C4-2B (cell line): ENCODE measurements at regions not wholly inside any gene's neighbourhood (a gene's known extent, or its start where the extent isn't known, plus 50 kb on each side); places are given as distances from the start of the nearest gene placed in this dataset.

Source experiments
- H3K27ac ChIP-seq: fragments of 450-650 bp; 2 replicates; pipeline ENCODE4 v1.5.1; 2017
- ZFX ChIP-seq: fragments of 450-650 bp; IDR thresholded peaks from 2 replicates; pipeline ENCODE4 v1.6.1; 2017
- TF ChIP-seq, protein P1 (sequence below): fragments of 450-650 bp; conservative IDR thresholded peaks from 2 replicates; pipeline ENCODE4 v1.5.1; 2017; ENCODE audit warnings: mild to moderate bottlenecking

DNA sequence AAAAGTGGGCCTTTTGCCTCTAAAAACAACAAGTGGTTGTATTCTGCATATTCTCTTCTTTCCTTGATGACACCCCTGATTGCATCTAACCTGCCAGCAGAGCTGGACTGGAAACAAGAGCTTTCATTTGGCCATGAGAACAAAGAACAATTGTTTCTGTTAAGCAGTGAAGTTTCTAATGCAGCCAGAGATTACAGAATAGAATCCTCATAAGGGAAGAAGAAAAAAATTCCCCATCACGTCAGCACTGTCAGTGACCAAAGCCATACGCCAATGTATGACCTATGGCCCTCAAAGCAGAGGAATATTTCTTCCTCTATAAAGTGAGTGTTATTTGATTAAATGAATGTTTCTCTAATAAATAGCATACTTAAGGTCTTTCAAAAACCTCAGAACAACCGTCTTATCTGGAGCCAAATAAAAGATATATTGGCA lies 529.1 kb upstream of the INTU start:
- no peak for TF ChIP-seq ZFX
- TF ChIP-seq, protein P1, sequence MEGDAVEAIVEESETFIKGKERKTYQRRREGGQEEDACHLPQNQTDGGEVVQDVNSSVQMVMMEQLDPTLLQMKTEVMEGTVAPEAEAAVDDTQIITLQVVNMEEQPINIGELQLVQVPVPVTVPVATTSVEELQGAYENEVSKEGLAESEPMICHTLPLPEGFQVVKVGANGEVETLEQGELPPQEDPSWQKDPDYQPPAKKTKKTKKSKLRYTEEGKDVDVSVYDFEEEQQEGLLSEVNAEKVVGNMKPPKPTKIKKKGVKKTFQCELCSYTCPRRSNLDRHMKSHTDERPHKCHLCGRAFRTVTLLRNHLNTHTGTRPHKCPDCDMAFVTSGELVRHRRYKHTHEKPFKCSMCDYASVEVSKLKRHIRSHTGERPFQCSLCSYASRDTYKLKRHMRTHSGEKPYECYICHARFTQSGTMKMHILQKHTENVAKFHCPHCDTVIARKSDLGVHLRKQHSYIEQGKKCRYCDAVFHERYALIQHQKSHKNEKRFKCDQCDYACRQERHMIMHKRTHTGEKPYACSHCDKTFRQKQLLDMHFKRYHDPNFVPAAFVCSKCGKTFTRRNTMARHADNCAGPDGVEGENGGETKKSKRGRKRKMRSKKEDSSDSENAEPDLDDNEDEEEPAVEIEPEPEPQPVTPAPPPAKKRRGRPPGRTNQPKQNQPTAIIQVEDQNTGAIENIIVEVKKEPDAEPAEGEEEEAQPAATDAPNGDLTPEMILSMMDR, result no peak
- no peak overlapping the region for H3K27ac ChIP-seq

GRCh38 chr4:127113844-127114362 lies 518.9 kb upstream of the INTU start:
- no peak overlapping the region for H3K27ac ChIP-seq
- TF ChIP-seq, protein P1, result no peak
- TF ChIP-seq ZFX, result no peak

DNA sequence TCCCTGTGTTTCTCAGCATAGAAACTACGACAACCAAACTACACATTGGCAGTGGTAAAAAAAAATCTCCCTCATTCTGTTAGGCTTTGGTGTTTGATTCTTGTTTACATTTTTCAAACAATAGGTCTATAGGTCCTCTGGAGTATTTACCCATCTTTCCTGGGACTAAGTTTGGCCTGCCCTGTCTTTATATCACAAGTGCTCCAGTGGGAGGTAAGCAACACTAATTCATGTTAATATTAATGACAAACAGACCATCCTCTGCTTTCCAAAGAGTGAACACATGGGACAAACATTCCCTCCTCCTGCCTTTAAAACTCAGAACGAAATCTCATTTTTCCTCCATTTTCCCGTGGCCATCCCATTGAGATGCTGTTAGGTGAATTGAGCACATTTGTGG lies 514.1 kb upstream of the INTU start:
- TF ChIP-seq ZFX, result no peak
- TF ChIP-seq, protein P1, result no peak
- no peak overlapping the region for H3K27ac ChIP-seq

DNA sequence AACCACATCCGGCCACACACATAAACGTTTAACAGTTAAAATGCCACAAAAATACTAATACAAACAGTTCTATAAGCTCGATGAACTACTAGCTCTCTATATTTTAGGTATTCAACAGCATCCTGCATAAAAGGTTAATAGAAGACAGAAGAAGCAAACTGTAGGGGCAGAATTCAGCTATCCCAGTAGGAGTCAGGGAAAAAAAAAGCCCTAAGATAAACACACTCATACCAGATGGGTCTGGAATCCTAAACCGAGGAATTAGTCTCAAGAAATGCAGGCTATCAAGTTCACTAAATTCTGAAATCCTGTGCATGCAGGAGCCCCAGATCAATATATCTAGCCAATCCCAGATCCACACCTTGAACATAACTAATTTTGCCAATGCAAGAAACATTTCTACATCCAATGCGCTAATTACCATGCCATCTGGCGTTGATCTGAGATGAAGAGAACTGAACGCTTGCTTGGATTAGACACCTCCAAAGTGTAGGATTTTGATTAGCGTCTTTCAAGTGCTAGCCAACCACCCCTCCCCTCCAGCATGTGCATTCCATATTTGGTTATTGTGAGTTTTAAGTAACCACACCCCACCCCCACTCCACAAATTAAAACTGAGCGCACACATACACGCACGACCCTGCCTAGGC lies 512.2 kb upstream of the INTU start:
- no peak overlapping the region for H3K27ac ChIP-seq

DNA sequence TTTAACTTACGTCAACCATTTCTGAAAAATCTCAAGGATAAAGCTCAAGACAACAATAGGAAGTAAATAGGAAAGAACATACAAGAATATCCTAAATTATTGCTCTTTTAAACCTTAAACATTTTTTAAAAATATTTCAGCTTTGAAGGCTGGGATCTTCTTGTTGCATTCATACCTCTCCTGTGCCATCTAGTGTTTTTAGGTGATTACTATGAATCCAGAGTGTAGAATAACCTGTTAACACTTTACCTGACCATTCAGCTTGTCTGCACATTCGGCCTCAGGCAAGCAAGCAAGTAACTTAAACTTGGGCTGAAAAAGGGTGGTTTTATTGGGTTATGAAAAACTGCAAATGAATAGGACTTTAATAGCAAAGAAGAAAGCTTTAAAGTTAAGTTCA lies 507.8 kb upstream of the INTU start:
- H3K27ac ChIP-seq, result no peak overlapping the region
- TF ChIP-seq, protein P1, result peak; percentile 42
- TF ChIP-seq ZFX, result no peak

More for the DNA sequence above, 512.2 kb upstream of the INTU start:
- TF ChIP-seq, protein P1, result no peak
- TF ChIP-seq ZFX, result no peak

DNA sequence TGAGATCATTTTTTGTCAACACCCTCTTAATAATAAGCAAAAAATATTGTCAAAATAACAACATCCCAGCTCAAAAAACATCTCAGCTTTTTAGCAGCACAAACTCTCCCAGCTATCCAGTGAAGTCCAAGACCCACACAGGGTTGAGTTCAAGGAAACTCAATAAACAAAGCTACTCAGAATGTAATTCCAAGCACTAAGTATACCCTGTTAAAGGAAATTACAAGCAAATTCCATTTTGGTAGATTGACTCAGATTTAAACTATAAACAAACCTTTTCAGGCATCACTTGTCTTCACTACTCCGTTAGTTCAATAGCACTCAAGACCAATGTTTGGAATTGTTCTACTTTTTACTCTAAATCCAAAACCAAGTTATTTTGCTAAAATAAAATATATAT lies 506.0 kb upstream of the INTU start:
- no peak overlapping the region for H3K27ac ChIP-seq
- TF ChIP-seq ZFX, result no peak
- TF ChIP-seq, protein P1, result no peak

- no peak for TF ChIP-seq ZFX
- TF ChIP-seq, protein P1, result no peak
Measured at GRCh38 chr4:127131527-127131926, 501.2 kb upstream of the INTU start.

More at GRCh38 chr4:127131527-127131926, 501.2 kb upstream of the INTU start:
- H3K27ac ChIP-seq, result no peak overlapping the region
